ENCODE measurements at regions not wholly inside any gene's neighbourhood (a gene's known extent, or its start where the extent isn't known, plus 50 kb on each side); places are given as distances from the start of the nearest gene placed in this dataset.

- TF ChIP-seq GATA2 (IDR thresholded peaks at IDR 0.05; ENCODE audit: low read depth, low read length) = no peak
- TF ChIP-seq GATA3 (IDR thresholded peaks at IDR 0.05; ENCODE audit: low read depth, low read length) = no peak
Observed at GRCh38 chr1:195019385-195019784, 1588.9 kb downstream of the KCNT2 start.

GRCh38 chr1:195012995-195013394, 1595.2 kb downstream of the KCNT2 start:
- TF ChIP-seq GATA3 (IDR thresholded peaks at IDR 0.05; ENCODE audit: low read depth, low read length) = no peak
- TF ChIP-seq GATA2 (IDR thresholded peaks at IDR 0.05; ENCODE audit: low read depth, low read length) = no peak

- TF ChIP-seq GATA2 (IDR thresholded peaks at IDR 0.05; ENCODE audit: low read depth, low read length) (no peak), GATA3 (IDR thresholded peaks at IDR 0.05; ENCODE audit: low read depth, low read length) (no peak)
Observed at GRCh38 chr1:195005338-195005737, 1602.9 kb downstream of the KCNT2 start.

- TF ChIP-seq GATA3 (IDR thresholded peaks at IDR 0.05; ENCODE audit: low read depth, low read length) (no peak), GATA2 (IDR thresholded peaks at IDR 0.05; ENCODE audit: low read depth, low read length) (no peak)
Observed at GRCh38 chr1:194990483-194990882, 1617.8 kb downstream of the KCNT2 start.

- TF ChIP-seq GATA3 (IDR thresholded peaks at IDR 0.05; ENCODE audit: low read depth, low read length) (no peak), GATA2 (IDR thresholded peaks at IDR 0.05; ENCODE audit: low read depth, low read length) (no peak)
Observed at GRCh38 chr1:194975913-194976312, 1632.3 kb downstream of the KCNT2 start.

GRCh38 chr1:194968916-194969315, 1639.3 kb downstream of the KCNT2 start:
- TF ChIP-seq GATA3 (IDR thresholded peaks at IDR 0.05; ENCODE audit: low read depth, low read length) = no peak
- TF ChIP-seq GATA2 (IDR thresholded peaks at IDR 0.05; ENCODE audit: low read depth, low read length) = no peak

GRCh38 chr1:194959795-194960194, 1648.4 kb downstream of the KCNT2 start:
- TF ChIP-seq GATA3 (IDR thresholded peaks at IDR 0.05; ENCODE audit: low read depth, low read length) (no peak), GATA2 (IDR thresholded peaks at IDR 0.05; ENCODE audit: low read depth, low read length) (no peak)

- TF ChIP-seq GATA3 (IDR thresholded peaks at IDR 0.05; ENCODE audit: low read depth, low read length) (no peak), GATA2 (IDR thresholded peaks at IDR 0.05; ENCODE audit: low read depth, low read length) (no peak)
Observed at GRCh38 chr1:194952171-194952570, 1656.1 kb downstream of the KCNT2 start.

GRCh38 chr1:194950584-194950983, 1657.7 kb downstream of the KCNT2 start:
- TF ChIP-seq GATA2 (IDR thresholded peaks at IDR 0.05; ENCODE audit: low read depth, low read length) (no peak), GATA3 (IDR thresholded peaks at IDR 0.05; ENCODE audit: low read depth, low read length) (no peak)

GRCh38 chr1:194940336-194941030, 1667.8 kb downstream of the KCNT2 start:
- TF ChIP-seq GATA3 (IDR thresholded peaks at IDR 0.05; ENCODE audit: low read depth, low read length) (no peak), GATA2 (IDR thresholded peaks at IDR 0.05; ENCODE audit: low read depth, low read length) (no peak)

- TF ChIP-seq GATA3 (IDR thresholded peaks at IDR 0.05; ENCODE audit: low read depth, low read length) = no peak
Observed at GRCh38 chr1:194935864-194936263, 1672.4 kb downstream of the KCNT2 start.

- TF ChIP-seq GATA2 (IDR thresholded peaks at IDR 0.05; ENCODE audit: low read depth, low read length) (no peak), GATA3 (IDR thresholded peaks at IDR 0.05; ENCODE audit: low read depth, low read length) (no peak)
Observed at GRCh38 chr1:194931166-194931565, 1677.1 kb downstream of the KCNT2 start.

- TF ChIP-seq GATA2 (IDR thresholded peaks at IDR 0.05; ENCODE audit: low read depth, low read length) = no peak
- TF ChIP-seq GATA3 (IDR thresholded peaks at IDR 0.05; ENCODE audit: low read depth, low read length) = no peak
Observed at GRCh38 chr1:194930132-194930531, 1678.1 kb downstream of the KCNT2 start.

- no peak for TF ChIP-seq GATA2 (IDR thresholded peaks at IDR 0.05; ENCODE audit: low read depth, low read length)
- no peak; the same call in 1 of the 2 replicates for TF ChIP-seq GATA3 (IDR thresholded peaks at IDR 0.05; ENCODE audit: low read depth, low read length)
Observed at GRCh38 chr1:194929357-194929756, 1678.9 kb downstream of the KCNT2 start.

GRCh38 chr1:194919146-194919545, 1689.1 kb downstream of the KCNT2 start:
- no peak for TF ChIP-seq GATA3 (IDR thresholded peaks at IDR 0.05; ENCODE audit: low read depth, low read length)
- no peak for TF ChIP-seq GATA2 (IDR thresholded peaks at IDR 0.05; ENCODE audit: low read depth, low read length)

GRCh38 chr1:194917769-194918168, 1690.5 kb downstream of the KCNT2 start:
- TF ChIP-seq GATA2 (IDR thresholded peaks at IDR 0.05; ENCODE audit: low read depth, low read length) = no peak
- TF ChIP-seq GATA3 (IDR thresholded peaks at IDR 0.05; ENCODE audit: low read depth, low read length) = no peak
